Epithelial cell of prostate (primary cell): ENCODE measurements at regions not wholly inside any gene's neighbourhood (a gene's known extent, or its start where the extent isn't known, plus 50 kb on each side); places are given as distances from the start of the nearest gene placed in this dataset.
A peak's percentile ranks its signal among the peaks of the same experiment; 100 is the strongest.

Experiments used
- DNase-seq: peaks from one replicate; pipeline ENCODE4 v3.0.0-alpha.2; 2011; ENCODE audit warnings: low read depth, low spot score
- H3K27ac ChIP-seq: fragments of 450-650 bp; 2 replicates; pipeline ENCODE4 v1.5.1; 2017; ENCODE audit warnings: mild to moderate bottlenecking

GRCh38 chr5:3729631-3730030, 134.0 kb downstream of the IRX1 start:
- DNase-seq: no peak
- H3K27ac ChIP-seq: no peak overlapping the region

GRCh38 chr5:3734632-3735031, 139.0 kb downstream of the IRX1 start:
- no peak overlapping the region for H3K27ac ChIP-seq
- DNase-seq: no peak

- DNase-seq: no peak
- no peak overlapping the region for H3K27ac ChIP-seq
Measured at GRCh38 chr5:3736466-3736865, 140.8 kb downstream of the IRX1 start.

GRCh38 chr5:3736926-3737325, 141.3 kb downstream of the IRX1 start:
- no peak overlapping the region for H3K27ac ChIP-seq
- DNase-seq: no peak

- H3K27ac ChIP-seq: no peak overlapping the region
Measured at GRCh38 chr5:3738919-3739318, 143.3 kb downstream of the IRX1 start.

GRCh38 chr5:3740546-3741373, 145.1 kb downstream of the IRX1 start:
- peak; percentile 74 for DNase-seq
- H3K27ac ChIP-seq: peak overlapping the region; percentile 92

More at GRCh38 chr5:3738919-3739318, 143.3 kb downstream of the IRX1 start:
- no peak for DNase-seq

- DNase-seq: peak; percentile 78
- H3K27ac ChIP-seq: peak overlapping the region; percentile 92
Measured at GRCh38 chr5:3741374-3741770, 145.7 kb downstream of the IRX1 start.

- DNase-seq: no peak
- no peak overlapping the region for H3K27ac ChIP-seq
Measured at GRCh38 chr5:3742750-3743149, 147.1 kb downstream of the IRX1 start.

- H3K27ac ChIP-seq: no peak overlapping the region
- DNase-seq: no peak
Measured at GRCh38 chr5:3751846-3752245, 156.2 kb downstream of the IRX1 start.

- H3K27ac ChIP-seq: no peak overlapping the region
- no peak for DNase-seq
Measured at GRCh38 chr5:3778000-3778550, 182.4 kb downstream of the IRX1 start.

GRCh38 chr5:3778945-3779344, 183.3 kb downstream of the IRX1 start:
- DNase-seq: no peak
- H3K27ac ChIP-seq: no peak overlapping the region

GRCh38 chr5:3780278-3780677, 184.6 kb downstream of the IRX1 start:
- no peak overlapping the region for H3K27ac ChIP-seq
- no peak for DNase-seq

GRCh38 chr5:3780907-3781306, 185.3 kb downstream of the IRX1 start:
- no peak overlapping the region for H3K27ac ChIP-seq
- no peak for DNase-seq

- no peak overlapping the region for H3K27ac ChIP-seq
- DNase-seq: no peak
Measured at GRCh38 chr5:3784854-3785253, 189.2 kb downstream of the IRX1 start.

GRCh38 chr5:3786165-3786564, 190.5 kb downstream of the IRX1 start:
- no peak overlapping the region for H3K27ac ChIP-seq
- DNase-seq: no peak

- no peak for DNase-seq
Measured at GRCh38 chr5:3786891-3787430, 191.3 kb downstream of the IRX1 start.

GRCh38 chr5:3787604-3788003, 192.0 kb downstream of the IRX1 start:
- no peak for DNase-seq
- no peak overlapping the region for H3K27ac ChIP-seq

More at GRCh38 chr5:3786891-3787430, 191.3 kb downstream of the IRX1 start:
- H3K27ac ChIP-seq: no peak overlapping the region

GRCh38 chr5:3789519-3790193, 194.0 kb downstream of the IRX1 start:
- DNase-seq: no peak

GRCh38 chr5:3793162-3793561, 197.5 kb downstream of the IRX1 start:
- H3K27ac ChIP-seq: no peak overlapping the region
- DNase-seq: no peak

More at GRCh38 chr5:3789519-3790193, 194.0 kb downstream of the IRX1 start:
- H3K27ac ChIP-seq: no peak overlapping the region

GRCh38 chr5:3794611-3795010, 199.0 kb downstream of the IRX1 start:
- no peak for DNase-seq

GRCh38 chr5:3796736-3797135, 201.1 kb downstream of the IRX1 start:
- no peak for DNase-seq
- no peak overlapping the region for H3K27ac ChIP-seq

More at GRCh38 chr5:3794611-3795010, 199.0 kb downstream of the IRX1 start:
- H3K27ac ChIP-seq: no peak overlapping the region
